OCI-LY7 (cell line): ENCODE measurements at regions not wholly inside any gene's neighbourhood (a gene's known extent, or its start where the extent isn't known, plus 50 kb on each side); places are given as distances from the start of the nearest gene placed in this dataset.

Source experiments
- BruUV-seq: library from RNA; stranded (reverse); fragments of 400-500 nt; replicated peaks from 2 replicates; lab custom pipeline; 2021; lab: Mats Ljungman, UMichigan
- CTCF ChIA-PET: fragments of 300-600 bp; sonication (Branson Sonifier 250); formaldehyde crosslinking; loops from one replicate; lab custom pipeline; 2022; ENCODE audit warnings: antibody characterized with exemption; ENCODE audit not compliant: unreplicated experiment; lab: Charles Lee
- POLR2A ChIA-PET: fragments of 300-600 bp; sonication (Branson Sonifier 250); formaldehyde crosslinking; loops from one replicate; lab custom pipeline; 2022; ENCODE audit warnings: antibody characterized with exemption; lab: Charles Lee
- DNase-seq: peaks from one replicate; pipeline ENCODE4 v3.0.0-alpha.2; 2015; ENCODE audit warnings: low spot score
- H2AFZ ChIP-seq: fragments of 200-600 bp; sonication (generic), shearing (Covaris generic); 2 replicates; pipeline ENCODE4 v1.6.1; 2014; ENCODE audit warnings: mild to moderate bottlenecking, antibody characterized with exemption, low read length, moderate library complexity
- H3K27ac ChIP-seq: fragments of 200-600 bp; sonication (generic); 2 replicates; pipeline ENCODE4 v1.5.1; 2014; ENCODE audit warnings: mixed run types, low read depth, mild to moderate bottlenecking, moderate library complexity, low read length, inconsistent platforms; ENCODE audit not compliant: poor library complexity, severe bottlenecking
- H3K36me3 ChIP-seq: fragments of 200-600 bp; sonication (generic); 2 replicates; pipeline ENCODE4 v1.6.1; 2014; ENCODE audit warnings: mild to moderate bottlenecking, antibody characterized with exemption, low read length, moderate library complexity, mixed read lengths; ENCODE audit not compliant: insufficient read depth
- H3K4me1 ChIP-seq: fragments of 200-600 bp; sonication (generic); 2 replicates; pipeline ENCODE4 v1.5.1; 2014; ENCODE audit warnings: mild to moderate bottlenecking, low read length; ENCODE audit not compliant: insufficient read depth, poor library complexity, severe bottlenecking
- H3K4me2 ChIP-seq: fragments of 200-600 bp; sonication (generic); 2 replicates; pipeline ENCODE4 v1.6.1; 2014; ENCODE audit warnings: mild to moderate bottlenecking, low read length
- H3K4me3 ChIP-seq: fragments of 200-600 bp; sonication (generic); 2 replicates; pipeline ENCODE4 v1.5.1; 2014; ENCODE audit warnings: mild to moderate bottlenecking, low read depth, low read length; ENCODE audit not compliant: poor library complexity, severe bottlenecking
- H3K79me2 ChIP-seq: fragments of 200-600 bp; sonication (generic); 2 replicates; pipeline ENCODE4 v1.6.1; 2016; ENCODE audit warnings: low read depth, mild to moderate bottlenecking, low read length, moderate library complexity, mixed read lengths; ENCODE audit not compliant: insufficient read depth
- H3K9me2 ChIP-seq: fragments of 200-600 bp; sonication (generic); 2 replicates; pipeline ENCODE4 v1.6.1; 2016; ENCODE audit warnings: mild to moderate bottlenecking, low read length, mixed read lengths; ENCODE audit not compliant: insufficient read depth
- H3K9me3 ChIP-seq: fragments of 200-600 bp; sonication (generic); 2 replicates; pipeline ENCODE4 v1.6.1; 2014; ENCODE audit warnings: mild to moderate bottlenecking, mixed run types, low read length, mixed read lengths
- H4K20me1 ChIP-seq: fragments of 200-600 bp; sonication (generic); 2 replicates; pipeline ENCODE4 v1.6.1; 2014; ENCODE audit warnings: mild to moderate bottlenecking, antibody characterized with exemption, low read length, moderate library complexity, mixed read lengths; ENCODE audit not compliant: insufficient read depth
- EZH2phosphoT487 ChIP-seq: fragments of 200-600 bp; sonication (generic); IDR thresholded peaks from 2 replicates; pipeline ENCODE4 v1.6.1; 2018; ENCODE audit warnings: low read depth, borderline replicate concordance, mild to moderate bottlenecking, mixed run types, antibody characterized with exemption, low read length, moderate library complexity, mixed read lengths
- intact Hi-C: fragments of 100-400 bp; cut with micrococcal nuclease; formaldehyde crosslinking; loops from one replicate; pipeline ENCODE4 v1.10.0; 2022; ENCODE audit not compliant: unreplicated experiment
- TF ChIP-seq, protein P1 (sequence below): fragments of 200-600 bp; sonication (generic); conservative IDR thresholded peaks from 2 replicates; pipeline ENCODE4 v1.5.1; 2014; ENCODE audit warnings: mild to moderate bottlenecking, antibody characterized with exemption, low read length, moderate library complexity, mixed read lengths

DNA sequence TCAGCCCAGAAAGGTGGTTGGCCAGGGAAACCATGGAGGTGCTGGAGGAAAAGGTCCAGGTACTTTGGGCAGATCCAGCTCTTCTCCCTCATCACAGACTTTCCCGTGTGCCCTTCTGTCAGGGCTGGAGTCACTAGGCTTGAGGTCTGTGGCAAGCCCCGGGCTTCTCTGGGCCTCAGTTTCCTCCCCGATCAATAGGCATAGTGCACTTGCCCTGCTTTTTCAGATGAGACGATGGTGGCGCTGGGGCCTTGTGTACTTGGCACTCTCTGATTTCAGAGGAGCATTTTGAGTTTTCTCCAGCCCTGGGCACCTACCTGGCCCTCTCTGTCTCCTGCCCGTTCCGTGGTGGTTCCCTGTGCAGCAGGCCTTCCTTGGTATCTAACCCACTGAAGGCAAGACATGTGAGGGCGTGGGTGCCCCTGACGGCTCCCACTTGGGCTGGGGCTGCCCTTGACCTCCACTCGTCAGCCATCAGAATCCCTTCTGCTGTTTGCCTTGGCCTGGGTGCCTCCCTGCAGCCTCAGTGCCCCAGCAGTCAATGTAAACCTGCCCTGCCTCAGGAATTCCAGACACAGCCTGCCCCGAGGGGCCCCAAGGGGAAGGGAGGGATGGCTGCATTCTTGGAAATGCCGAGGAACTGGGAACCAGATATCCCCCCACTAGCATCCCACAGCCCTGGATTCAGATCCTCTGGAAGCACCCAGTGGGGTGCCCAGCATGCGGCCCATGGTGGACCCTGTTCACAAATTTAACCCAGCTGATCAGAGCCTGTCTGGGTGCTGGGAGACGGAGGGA is 66.3 kb upstream of the COL5A1 start:
- ChIA-PET CTCF (no interaction called here), POLR2A (no interaction called here)
- Histone ChIP-seq H3K79me2 (no peaks in the 10 kb centered on the region), H3K4me1 (no peaks in the 10 kb centered on the region), H3K27ac (no peak overlapping the region), H3K36me3 (no peaks in the 10 kb centered on the region), H3K4me2 (no peak overlapping the region), H3K9me2 (no peaks in the 10 kb centered on the region), H4K20me1 (no peaks in the 10 kb centered on the region), H3K9me3 (no peaks in the 10 kb centered on the region), H2AFZ (no peak overlapping the region), H3K4me3 (no peak overlapping the region)
- intact Hi-C loops: no loop called here
- TF ChIP-seq EZH2phosphoT487: no peak
- TF ChIP-seq, protein P1, sequence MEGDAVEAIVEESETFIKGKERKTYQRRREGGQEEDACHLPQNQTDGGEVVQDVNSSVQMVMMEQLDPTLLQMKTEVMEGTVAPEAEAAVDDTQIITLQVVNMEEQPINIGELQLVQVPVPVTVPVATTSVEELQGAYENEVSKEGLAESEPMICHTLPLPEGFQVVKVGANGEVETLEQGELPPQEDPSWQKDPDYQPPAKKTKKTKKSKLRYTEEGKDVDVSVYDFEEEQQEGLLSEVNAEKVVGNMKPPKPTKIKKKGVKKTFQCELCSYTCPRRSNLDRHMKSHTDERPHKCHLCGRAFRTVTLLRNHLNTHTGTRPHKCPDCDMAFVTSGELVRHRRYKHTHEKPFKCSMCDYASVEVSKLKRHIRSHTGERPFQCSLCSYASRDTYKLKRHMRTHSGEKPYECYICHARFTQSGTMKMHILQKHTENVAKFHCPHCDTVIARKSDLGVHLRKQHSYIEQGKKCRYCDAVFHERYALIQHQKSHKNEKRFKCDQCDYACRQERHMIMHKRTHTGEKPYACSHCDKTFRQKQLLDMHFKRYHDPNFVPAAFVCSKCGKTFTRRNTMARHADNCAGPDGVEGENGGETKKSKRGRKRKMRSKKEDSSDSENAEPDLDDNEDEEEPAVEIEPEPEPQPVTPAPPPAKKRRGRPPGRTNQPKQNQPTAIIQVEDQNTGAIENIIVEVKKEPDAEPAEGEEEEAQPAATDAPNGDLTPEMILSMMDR: no peak
- DNase-seq: no peak
- no TSS peak for BruUV-seq

DNA sequence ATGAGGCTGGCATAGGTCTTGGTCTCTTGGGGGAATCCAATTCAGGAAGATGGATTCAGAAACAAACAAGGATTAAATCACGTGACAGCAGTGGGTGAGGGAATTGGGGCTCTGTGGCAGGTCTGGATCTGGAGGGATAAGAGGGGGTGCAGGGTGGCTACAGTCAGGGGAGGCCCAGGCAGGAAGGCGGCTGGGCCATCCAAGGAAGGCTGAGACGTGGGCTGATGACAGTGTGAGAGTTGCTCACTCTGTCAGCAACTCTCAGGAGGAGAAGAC is 65.8 kb upstream of the COL5A1 start:
- Histone ChIP-seq H3K36me3 (no peaks in the 10 kb centered on the region), H3K4me3 (no peak overlapping the region), H4K20me1 (no peaks in the 10 kb centered on the region), H3K27ac (no peak overlapping the region), H2AFZ (no peak overlapping the region), H3K9me3 (no peaks in the 10 kb centered on the region), H3K9me2 (no peaks in the 10 kb centered on the region), H3K4me2 (no peak overlapping the region), H3K79me2 (no peaks in the 10 kb centered on the region), H3K4me1 (no peaks in the 10 kb centered on the region)
- no TSS peak for BruUV-seq
- TF ChIP-seq, protein P1: no peak
- TF ChIP-seq EZH2phosphoT487: no peak
- CTCF ChIA-PET: no interaction called here
- POLR2A ChIA-PET: no interaction called here
- intact Hi-C loops: no loop called here
- DNase-seq: no peak

DNA sequence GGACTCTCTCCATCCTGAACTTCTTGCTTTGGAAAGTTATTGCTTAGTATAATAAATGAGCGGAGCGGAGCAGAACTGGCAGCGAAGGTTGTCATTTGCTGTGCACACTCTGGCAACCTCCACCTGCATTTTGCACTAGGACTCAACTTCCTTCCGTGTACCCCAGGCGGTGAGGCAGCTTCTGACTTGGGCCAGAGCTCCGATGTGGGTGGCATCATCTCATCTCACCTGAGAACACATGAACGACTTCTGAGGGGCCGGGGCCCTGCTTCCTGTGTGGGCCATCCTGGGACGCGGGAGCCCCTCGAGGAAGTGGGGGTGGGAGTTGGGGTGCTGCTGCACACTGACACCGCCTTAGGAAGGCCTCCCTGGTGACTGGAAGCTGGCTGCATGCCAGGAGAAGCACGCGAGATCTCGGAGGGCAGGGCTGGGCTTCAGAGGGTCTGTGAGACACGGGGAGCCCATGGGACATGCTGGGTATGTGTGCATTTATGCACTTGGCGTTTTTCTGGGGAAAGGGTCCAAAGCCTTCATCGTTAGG is 56.5 kb upstream of the COL5A1 start:
- CTCF ChIA-PET: no interaction called here
- H3K9me3 ChIP-seq: no peaks in the 10 kb centered on the region
- no peaks in the 10 kb centered on the region for H3K36me3 ChIP-seq

More for the DNA sequence above, 56.5 kb upstream of the COL5A1 start:
- H3K79me2 ChIP-seq: no peaks in the 10 kb centered on the region
- no peak for TF ChIP-seq EZH2phosphoT487
- TF ChIP-seq, protein P1: no peak
- H3K9me2 ChIP-seq: no peaks in the 10 kb centered on the region
- no peak for DNase-seq
- no peaks in the 10 kb centered on the region for H4K20me1 ChIP-seq
- intact Hi-C loops: no loop called here
- H3K27ac ChIP-seq: no peak overlapping the region
- POLR2A ChIA-PET: interaction anchor here (0.7 kb wide), 1 partner anchor 831 kb away, joined by 3 read pairs; no protein-coding TSS in a partner anchor
- H3K4me3 ChIP-seq: no peak overlapping the region
- H2AFZ ChIP-seq: no peak overlapping the region
- BruUV-seq: no TSS peak
- H3K4me1 ChIP-seq: no peaks in the 10 kb centered on the region
- H3K4me2 ChIP-seq: no peak overlapping the region
